ENCODE measurements at regions not wholly inside any gene's neighbourhood (a gene's known extent, or its start where the extent isn't known, plus 50 kb on each side); places are given as distances from the start of the nearest gene placed in this dataset.

- Mint-ChIP-seq H3K4me1 (no peaks in the 10 kb centered on the region), H3K27ac (no peak overlapping the region), H3K4me3 (no peak overlapping the region), H3K9me3 (peaks cover 4% of the 10 kb centered on the region), H3K36me3 (peaks cover 2% of the 10 kb centered on the region), H3K27me3 (peaks cover 10% of the 10 kb centered on the region)
- no peak for DNase-seq
These were observed 376.3 kb upstream of the SALL3 start for GRCh38 chr18:78603102-78603983.

GRCh38 chr18:78605255-78605654 is 374.4 kb upstream of the SALL3 start:
- H3K4me3 Mint-ChIP-seq = no peak overlapping the region
- DNase-seq = no peak
- peaks cover 2% of the 10 kb centered on the region for H3K36me3 Mint-ChIP-seq
- H3K9me3 Mint-ChIP-seq = peaks cover 4% of the 10 kb centered on the region
- H3K27me3 Mint-ChIP-seq = peaks cover 11% of the 10 kb centered on the region
- no peaks in the 10 kb centered on the region for H3K4me1 Mint-ChIP-seq
- H3K27ac Mint-ChIP-seq = no peak overlapping the region

- Mint-ChIP-seq H3K27ac (no peak overlapping the region), H3K9me3 (peaks cover 4% of the 10 kb centered on the region), H3K4me3 (no peak overlapping the region), H3K4me1 (no peaks in the 10 kb centered on the region), H3K36me3 (peaks cover 2% of the 10 kb centered on the region), H3K27me3 (peaks cover 11% of the 10 kb centered on the region)
- DNase-seq = no peak
These were observed 372.4 kb upstream of the SALL3 start for GRCh38 chr18:78607221-78607620.

GRCh38 chr18:78607784-78608183 is 371.8 kb upstream of the SALL3 start:
- no peak overlapping the region for H3K27ac Mint-ChIP-seq
- H3K4me1 Mint-ChIP-seq = no peaks in the 10 kb centered on the region
- no peak for DNase-seq
- H3K27me3 Mint-ChIP-seq = peaks cover 11% of the 10 kb centered on the region
- H3K9me3 Mint-ChIP-seq = peaks cover 4% of the 10 kb centered on the region
- H3K36me3 Mint-ChIP-seq = peaks cover 2% of the 10 kb centered on the region
- no peak overlapping the region for H3K4me3 Mint-ChIP-seq

GRCh38 chr18:78610179-78610578 is 369.4 kb upstream of the SALL3 start:
- Mint-ChIP-seq H3K27me3 (peaks cover 6% of the 10 kb centered on the region), H3K27ac (no peak overlapping the region), H3K4me3 (no peak overlapping the region), H3K4me1 (no peaks in the 10 kb centered on the region), H3K9me3 (peaks cover 14% of the 10 kb centered on the region), H3K36me3 (peaks cover 2% of the 10 kb centered on the region)
- no peak for DNase-seq

GRCh38 chr18:78611201-78611800 is 368.3 kb upstream of the SALL3 start:
- Mint-ChIP-seq H3K4me3 (no peak overlapping the region), H3K27ac (no peak overlapping the region), H3K27me3 (peaks cover 6% of the 10 kb centered on the region), H3K9me3 (peaks cover 18% of the 10 kb centered on the region), H3K4me1 (no peaks in the 10 kb centered on the region), H3K36me3 (peaks cover 2% of the 10 kb centered on the region)
- DNase-seq = no peak

- H3K27me3 Mint-ChIP-seq = peaks cover 6% of the 10 kb centered on the region
- H3K4me1 Mint-ChIP-seq = no peaks in the 10 kb centered on the region
- H3K9me3 Mint-ChIP-seq = peaks cover 22% of the 10 kb centered on the region
- no peak overlapping the region for H3K4me3 Mint-ChIP-seq
- H3K27ac Mint-ChIP-seq = no peak overlapping the region
- no peak for DNase-seq
- H3K36me3 Mint-ChIP-seq = peaks cover under 1% of the 10 kb centered on the region
These were observed 367.7 kb upstream of the SALL3 start for GRCh38 chr18:78611869-78612268.

- H3K27ac Mint-ChIP-seq = no peak overlapping the region
- DNase-seq = no peak
- no peaks in the 10 kb centered on the region for H3K36me3 Mint-ChIP-seq
- H3K4me1 Mint-ChIP-seq = no peaks in the 10 kb centered on the region
- peaks cover 6% of the 10 kb centered on the region for H3K27me3 Mint-ChIP-seq
- peaks cover 21% of the 10 kb centered on the region for H3K9me3 Mint-ChIP-seq
- H3K4me3 Mint-ChIP-seq = no peak overlapping the region
These were observed 367.3 kb upstream of the SALL3 start for GRCh38 chr18:78612318-78612717.

GRCh38 chr18:78612801-78613200 is 366.8 kb upstream of the SALL3 start:
- no peak overlapping the region for H3K27ac Mint-ChIP-seq
- DNase-seq = no peak
- H3K4me1 Mint-ChIP-seq = no peaks in the 10 kb centered on the region
- no peak overlapping the region for H3K4me3 Mint-ChIP-seq
- H3K27me3 Mint-ChIP-seq = peaks cover 6% of the 10 kb centered on the region
- H3K36me3 Mint-ChIP-seq = no peaks in the 10 kb centered on the region
- peaks cover 25% of the 10 kb centered on the region for H3K9me3 Mint-ChIP-seq

- no peak for DNase-seq
- H3K27me3 Mint-ChIP-seq = peaks cover 16% of the 10 kb centered on the region
- peaks cover 21% of the 10 kb centered on the region for H3K9me3 Mint-ChIP-seq
- no peaks in the 10 kb centered on the region for H3K36me3 Mint-ChIP-seq
- H3K27ac Mint-ChIP-seq = no peak overlapping the region
- no peaks in the 10 kb centered on the region for H3K4me1 Mint-ChIP-seq
- H3K4me3 Mint-ChIP-seq = no peak overlapping the region
These were observed 360.9 kb upstream of the SALL3 start for GRCh38 chr18:78618726-78619125.

- Mint-ChIP-seq H3K36me3 (no peaks in the 10 kb centered on the region), H3K4me1 (no peaks in the 10 kb centered on the region), H3K4me3 (no peak overlapping the region), H3K9me3 (peaks cover 18% of the 10 kb centered on the region), H3K27me3 (peaks cover 28% of the 10 kb centered on the region), H3K27ac (no peak overlapping the region)
- no peak for DNase-seq
These were observed 359.8 kb upstream of the SALL3 start for GRCh38 chr18:78619854-78620253.

- no peak for DNase-seq
- Mint-ChIP-seq H3K36me3 (no peaks in the 10 kb centered on the region), H3K9me3 (peaks cover 13% of the 10 kb centered on the region), H3K4me3 (no peak overlapping the region), H3K27ac (no peak overlapping the region), H3K4me1 (peaks cover under 1% of the 10 kb centered on the region), H3K27me3 (peaks cover 32% of the 10 kb centered on the region)
These were observed 359.3 kb upstream of the SALL3 start for GRCh38 chr18:78620326-78620725.

GRCh38 chr18:78621141-78621755 is 358.4 kb upstream of the SALL3 start:
- Mint-ChIP-seq H3K36me3 (no peaks in the 10 kb centered on the region), H3K4me1 (peaks cover 5% of the 10 kb centered on the region), H3K27me3 (peaks cover 35% of the 10 kb centered on the region), H3K4me3 (no peak overlapping the region), H3K9me3 (peaks cover 10% of the 10 kb centered on the region), H3K27ac (no peak overlapping the region)
- DNase-seq = no peak

GRCh38 chr18:78622251-78622906 is 357.2 kb upstream of the SALL3 start:
- Mint-ChIP-seq H3K27ac (no peak overlapping the region), H3K27me3 (peaks cover 35% of the 10 kb centered on the region), H3K9me3 (peaks cover 3% of the 10 kb centered on the region), H3K36me3 (no peaks in the 10 kb centered on the region), H3K4me1 (peaks cover 5% of the 10 kb centered on the region), H3K4me3 (no peak overlapping the region)
- no peak for DNase-seq

- Mint-ChIP-seq H3K36me3 (no peaks in the 10 kb centered on the region), H3K27ac (no peak overlapping the region), H3K4me3 (no peak overlapping the region), H3K4me1 (peaks cover 5% of the 10 kb centered on the region), H3K27me3 (peaks cover 35% of the 10 kb centered on the region), H3K9me3 (no peaks in the 10 kb centered on the region)
- no peak for DNase-seq
These were observed 356.6 kb upstream of the SALL3 start for GRCh38 chr18:78622907-78623541.

All from activated naive CD8-positive, alpha-beta T cell treated with anti-CD3 and anti-CD28 coated beads for 36 hours (primary cell).